ENCODE measurements at regions not wholly inside any gene's neighbourhood (a gene's known extent, or its start where the extent isn't known, plus 50 kb on each side); places are given as distances from the start of the nearest gene placed in this dataset.

DNA sequence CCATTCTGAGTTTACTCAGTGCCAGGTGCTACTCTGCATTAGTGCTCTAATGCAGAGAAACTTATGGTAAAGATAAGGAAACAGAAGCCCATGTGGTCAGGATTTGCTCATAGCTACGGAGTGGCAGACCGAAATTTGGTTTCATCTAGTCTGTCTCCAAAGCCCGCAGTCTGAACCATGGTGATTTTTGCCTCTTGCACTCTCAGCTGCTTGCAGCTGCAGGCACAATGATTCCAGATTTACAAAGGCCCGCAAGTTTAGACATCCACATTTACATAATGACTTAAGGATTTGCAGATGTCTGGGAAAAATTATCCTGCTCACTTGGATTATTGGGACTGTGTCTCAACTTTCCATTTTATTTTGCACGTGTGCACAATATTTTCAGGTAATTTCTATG is 161.3 kb upstream of the KCNJ6 start (continued):
- TF ChIP-seq, protein P1, sequence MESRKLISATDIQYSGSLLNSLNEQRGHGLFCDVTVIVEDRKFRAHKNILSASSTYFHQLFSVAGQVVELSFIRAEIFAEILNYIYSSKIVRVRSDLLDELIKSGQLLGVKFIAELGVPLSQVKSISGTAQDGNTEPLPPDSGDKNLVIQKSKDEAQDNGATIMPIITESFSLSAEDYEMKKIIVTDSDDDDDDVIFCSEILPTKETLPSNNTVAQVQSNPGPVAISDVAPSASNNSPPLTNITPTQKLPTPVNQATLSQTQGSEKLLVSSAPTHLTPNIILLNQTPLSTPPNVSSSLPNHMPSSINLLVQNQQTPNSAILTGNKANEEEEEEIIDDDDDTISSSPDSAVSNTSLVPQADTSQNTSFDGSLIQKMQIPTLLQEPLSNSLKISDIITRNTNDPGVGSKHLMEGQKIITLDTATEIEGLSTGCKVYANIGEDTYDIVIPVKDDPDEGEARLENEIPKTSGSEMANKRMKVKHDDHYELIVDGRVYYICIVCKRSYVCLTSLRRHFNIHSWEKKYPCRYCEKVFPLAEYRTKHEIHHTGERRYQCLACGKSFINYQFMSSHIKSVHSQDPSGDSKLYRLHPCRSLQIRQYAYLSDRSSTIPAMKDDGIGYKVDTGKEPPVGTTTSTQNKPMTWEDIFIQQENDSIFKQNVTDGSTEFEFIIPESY (IDR thresholded peaks at IDR 0.05): no peak

DNA sequence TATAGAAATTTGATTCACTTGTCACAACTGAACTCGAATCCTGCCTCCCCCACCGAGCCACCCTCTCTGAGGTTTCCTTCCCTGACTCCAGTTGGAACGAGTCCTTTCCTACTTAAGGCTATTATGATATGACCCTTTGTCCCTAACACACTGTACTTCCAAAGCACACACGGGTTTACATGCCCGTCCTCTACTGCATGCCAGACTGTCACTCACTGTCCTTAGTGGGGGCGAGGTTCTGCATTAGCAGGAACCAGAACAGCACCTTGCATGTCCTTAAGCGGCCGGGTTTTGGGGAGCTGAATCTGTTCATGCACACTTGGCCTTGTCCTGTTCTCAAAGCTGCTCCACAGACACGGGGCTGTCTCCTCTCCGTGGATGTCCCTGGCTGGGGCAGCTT is 164.6 kb upstream of the KCNJ6 start:
- no peaks in the 10 kb centered on the region for H3K36me3 ChIP-seq (ENCODE audit: control insufficient read depth in 4 of 4, insufficient read depth in 3 of 4, low read depth in 1 of 4, low read length in 3 of 4)
- no peaks in the 10 kb centered on the region for H3K4me1 ChIP-seq (ENCODE audit: control insufficient read depth in 4 of 4, insufficient read depth in 4 of 4, low read length in 3 of 4)
- peaks cover 0 to under 1% (median 0%) of the 10 kb centered on the region in 4 donors for H3K27me3 ChIP-seq (ENCODE audit: control insufficient read depth in 4 of 4, insufficient read depth in 4 of 4, low read length in 3 of 4)
- no peaks in the 10 kb centered on the region for H3K9me3 ChIP-seq (ENCODE audit: control insufficient read depth in 4 of 4, low read length in 3 of 4)
- DNase-seq (ENCODE audit: low spot score): no peak
- TF ChIP-seq, protein P2, sequence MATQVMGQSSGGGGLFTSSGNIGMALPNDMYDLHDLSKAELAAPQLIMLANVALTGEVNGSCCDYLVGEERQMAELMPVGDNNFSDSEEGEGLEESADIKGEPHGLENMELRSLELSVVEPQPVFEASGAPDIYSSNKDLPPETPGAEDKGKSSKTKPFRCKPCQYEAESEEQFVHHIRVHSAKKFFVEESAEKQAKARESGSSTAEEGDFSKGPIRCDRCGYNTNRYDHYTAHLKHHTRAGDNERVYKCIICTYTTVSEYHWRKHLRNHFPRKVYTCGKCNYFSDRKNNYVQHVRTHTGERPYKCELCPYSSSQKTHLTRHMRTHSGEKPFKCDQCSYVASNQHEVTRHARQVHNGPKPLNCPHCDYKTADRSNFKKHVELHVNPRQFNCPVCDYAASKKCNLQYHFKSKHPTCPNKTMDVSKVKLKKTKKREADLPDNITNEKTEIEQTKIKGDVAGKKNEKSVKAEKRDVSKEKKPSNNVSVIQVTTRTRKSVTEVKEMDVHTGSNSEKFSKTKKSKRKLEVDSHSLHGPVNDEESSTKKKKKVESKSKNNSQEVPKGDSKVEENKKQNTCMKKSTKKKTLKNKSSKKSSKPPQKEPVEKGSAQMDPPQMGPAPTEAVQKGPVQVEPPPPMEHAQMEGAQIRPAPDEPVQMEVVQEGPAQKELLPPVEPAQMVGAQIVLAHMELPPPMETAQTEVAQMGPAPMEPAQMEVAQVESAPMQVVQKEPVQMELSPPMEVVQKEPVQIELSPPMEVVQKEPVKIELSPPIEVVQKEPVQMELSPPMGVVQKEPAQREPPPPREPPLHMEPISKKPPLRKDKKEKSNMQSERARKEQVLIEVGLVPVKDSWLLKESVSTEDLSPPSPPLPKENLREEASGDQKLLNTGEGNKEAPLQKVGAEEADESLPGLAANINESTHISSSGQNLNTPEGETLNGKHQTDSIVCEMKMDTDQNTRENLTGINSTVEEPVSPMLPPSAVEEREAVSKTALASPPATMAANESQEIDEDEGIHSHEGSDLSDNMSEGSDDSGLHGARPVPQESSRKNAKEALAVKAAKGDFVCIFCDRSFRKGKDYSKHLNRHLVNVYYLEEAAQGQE (IDR thresholded peaks at IDR 0.05): no peak
- TF ChIP-seq, protein P3, sequence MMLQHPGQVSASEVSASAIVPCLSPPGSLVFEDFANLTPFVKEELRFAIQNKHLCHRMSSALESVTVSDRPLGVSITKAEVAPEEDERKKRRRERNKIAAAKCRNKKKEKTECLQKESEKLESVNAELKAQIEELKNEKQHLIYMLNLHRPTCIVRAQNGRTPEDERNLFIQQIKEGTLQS (IDR thresholded peaks at IDR 0.05): no peak
- TF ChIP-seq NR2F2 (IDR thresholded peaks at IDR 0.05) (no peak), HNF4A (conservative IDR thresholded peaks at IDR 0.05) (no peak), FOXA2 (IDR thresholded peaks at IDR 0.05) (no peak), JUND (IDR thresholded peaks at IDR 0.05) (no peak), RAD21 (IDR thresholded peaks at IDR 0.05) (no peak), HNF4G (IDR thresholded peaks at IDR 0.05) (no peak), YY1 (IDR thresholded peaks at IDR 0.05) (no peak), TAF1 (conservative IDR thresholded peaks at IDR 0.05) (no peak), RXRA (IDR thresholded peaks at IDR 0.05) (no peak), EGR1 (IDR thresholded peaks at IDR 0.05; ENCODE audit: low read depth in 2 of 2) (no peak), GABPA (IDR thresholded peaks at IDR 0.05 in 1 of 2, conservative IDR thresholded peaks at IDR 0.05 in 1 of 2) (no peak), SP1 (IDR thresholded peaks at IDR 0.05) (no peak), FOXA1 (IDR thresholded peaks at IDR 0.05) (no peak)
- TF ChIP-seq, protein P4, sequence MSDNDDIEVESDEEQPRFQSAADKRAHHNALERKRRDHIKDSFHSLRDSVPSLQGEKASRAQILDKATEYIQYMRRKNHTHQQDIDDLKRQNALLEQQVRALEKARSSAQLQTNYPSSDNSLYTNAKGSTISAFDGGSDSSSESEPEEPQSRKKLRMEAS (IDR thresholded peaks at IDR 0.05): no peak
- TF ChIP-seq, protein P5, sequence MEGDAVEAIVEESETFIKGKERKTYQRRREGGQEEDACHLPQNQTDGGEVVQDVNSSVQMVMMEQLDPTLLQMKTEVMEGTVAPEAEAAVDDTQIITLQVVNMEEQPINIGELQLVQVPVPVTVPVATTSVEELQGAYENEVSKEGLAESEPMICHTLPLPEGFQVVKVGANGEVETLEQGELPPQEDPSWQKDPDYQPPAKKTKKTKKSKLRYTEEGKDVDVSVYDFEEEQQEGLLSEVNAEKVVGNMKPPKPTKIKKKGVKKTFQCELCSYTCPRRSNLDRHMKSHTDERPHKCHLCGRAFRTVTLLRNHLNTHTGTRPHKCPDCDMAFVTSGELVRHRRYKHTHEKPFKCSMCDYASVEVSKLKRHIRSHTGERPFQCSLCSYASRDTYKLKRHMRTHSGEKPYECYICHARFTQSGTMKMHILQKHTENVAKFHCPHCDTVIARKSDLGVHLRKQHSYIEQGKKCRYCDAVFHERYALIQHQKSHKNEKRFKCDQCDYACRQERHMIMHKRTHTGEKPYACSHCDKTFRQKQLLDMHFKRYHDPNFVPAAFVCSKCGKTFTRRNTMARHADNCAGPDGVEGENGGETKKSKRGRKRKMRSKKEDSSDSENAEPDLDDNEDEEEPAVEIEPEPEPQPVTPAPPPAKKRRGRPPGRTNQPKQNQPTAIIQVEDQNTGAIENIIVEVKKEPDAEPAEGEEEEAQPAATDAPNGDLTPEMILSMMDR (IDR thresholded peaks at IDR 0.05; ENCODE audit: low read depth, low read length, missing input control): no peak
- TF ChIP-seq, protein P1 (IDR thresholded peaks at IDR 0.05): no peak
- 78% methylated on average over 10 of the region's 10 CpGs for WGBS
- H3K9ac ChIP-seq (ENCODE audit: low read depth in 1 of 2, low read length in 2 of 2): no peak overlapping the region
- H3K4me3 ChIP-seq (ENCODE audit: low read depth in 1 of 3, low read length in 3 of 3): no peak overlapping the region
- no peak overlapping the region for H3K27ac ChIP-seq (ENCODE audit: low read depth in 1 of 2, low read length in 2 of 2)
